GM19438 (cell line): ENCODE measurements at regions not wholly inside any gene's neighbourhood (a gene's known extent, or its start where the extent isn't known, plus 50 kb on each side); places are given as distances from the start of the nearest gene placed in this dataset.
"Not testable (repeated sequence)": the region's sequence is repeated elsewhere in the genome, so short reads cannot be mapped to it uniquely, and the experiment has no call there.

Experiments
- ATAC-seq: cut with Tn5 transposase; IDR thresholded peaks from one replicate; pipeline ENCODE4 v1.9.1; 2021; ENCODE audit warnings: low read depth; ENCODE audit not compliant: unreplicated experiment

GRCh38 chr2:77578354-77578753 is 56.2 kb upstream of the LRRTM4 start:
- ATAC-seq, result no peak

GRCh38 chr2:77579076-77579769 is 57.0 kb upstream of the LRRTM4 start:
- ATAC-seq, result no peak

GRCh38 chr2:77588438-77588837 is 66.3 kb upstream of the LRRTM4 start:
- ATAC-seq, result no peak

GRCh38 chr2:77590298-77590917 is 68.2 kb upstream of the LRRTM4 start:
- ATAC-seq, result no peak

GRCh38 chr2:77592955-77593354 is 70.8 kb upstream of the LRRTM4 start:
- ATAC-seq, result not testable (repeated sequence)

GRCh38 chr2:77602771-77603170 is 80.6 kb upstream of the LRRTM4 start:
- ATAC-seq, result no peak

GRCh38 chr2:77604953-77605929 is 83.1 kb upstream of the LRRTM4 start:
- ATAC-seq, result no peak

- no peak for ATAC-seq
These were observed 86.3 kb upstream of the LRRTM4 start for GRCh38 chr2:77608510-77608909.

GRCh38 chr2:77629539-77629938 is 107.4 kb upstream of the LRRTM4 start:
- no peak for ATAC-seq

- no peak for ATAC-seq
These were observed 108.8 kb upstream of the LRRTM4 start for GRCh38 chr2:77631007-77631406.

GRCh38 chr2:77633601-77634000 is 111.4 kb upstream of the LRRTM4 start:
- ATAC-seq, result no peak

GRCh38 chr2:77640924-77641323 is 118.7 kb upstream of the LRRTM4 start:
- no peak for ATAC-seq

GRCh38 chr2:77642339-77642738 is 120.2 kb upstream of the LRRTM4 start:
- ATAC-seq, result no peak

- ATAC-seq, result no peak
These were observed 127.7 kb upstream of the LRRTM4 start for GRCh38 chr2:77649856-77650255.

- ATAC-seq, result no peak
These were observed 130.3 kb upstream of the LRRTM4 start for GRCh38 chr2:77652499-77652898.

GRCh38 chr2:77664491-77664890 is 142.3 kb upstream of the LRRTM4 start:
- no peak for ATAC-seq

GRCh38 chr2:77666251-77666980 is 144.2 kb upstream of the LRRTM4 start:
- no peak for ATAC-seq

GRCh38 chr2:77684543-77685319 is 162.6 kb upstream of the LRRTM4 start:
- ATAC-seq, result not testable (repeated sequence)

- ATAC-seq, result no peak
These were observed 190.4 kb upstream of the LRRTM4 start for GRCh38 chr2:77712601-77713000.

- ATAC-seq, result no peak
These were observed 191.2 kb upstream of the LRRTM4 start for GRCh38 chr2:77713412-77713811.
